Sigmoid colon (tissue), 3 donors: ENCODE measurements at regions not wholly inside any gene's neighbourhood (a gene's known extent, or its start where the extent isn't known, plus 50 kb on each side); places are given as distances from the start of the nearest gene placed in this dataset.

Source experiments
- POLR2A ChIP-seq, 2 donors: fragments of 450-650 bp; IDR thresholded peaks; one replicate each; pipeline ENCODE4 v1.6.1; 2016; ENCODE audit warnings: antibody characterized with exemption in 2 of 2, mild to moderate bottlenecking in 2 of 2, moderate library complexity in 2 of 2
- TF ChIP-seq, protein P1 (sequence below), 4 experiments: fragments of 450-650 bp in 3 of 4; fragments of 200-600 bp in 1 of 4; IDR thresholded peaks; one replicate each; pipeline ENCODE4 v1.5.1; 2016 to 2019; ENCODE audit warnings: antibody characterized with exemption in 4 of 4, mild to moderate bottlenecking in 3 of 4, moderate library complexity in 2 of 4

DNA sequence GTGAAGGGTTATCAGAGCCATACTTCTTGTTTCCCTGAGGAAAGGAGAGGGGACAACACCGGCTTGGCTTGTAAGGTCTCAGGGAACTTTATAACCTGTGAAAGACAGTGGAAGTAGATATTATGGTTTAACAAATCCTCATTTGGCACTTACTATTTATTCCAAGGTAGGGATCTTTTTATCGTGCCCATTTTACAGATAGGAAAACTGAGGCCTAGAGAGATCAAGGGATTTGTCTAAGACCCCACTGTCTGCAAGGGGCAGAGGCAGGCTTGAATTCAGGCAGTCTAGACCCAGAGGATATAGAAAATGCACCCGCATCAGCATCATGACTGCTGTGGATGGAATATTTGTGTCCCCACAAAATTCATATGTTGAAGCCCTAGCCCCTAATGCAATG is 118.4 kb upstream of the CST7 start:
- TF ChIP-seq, protein P1, sequence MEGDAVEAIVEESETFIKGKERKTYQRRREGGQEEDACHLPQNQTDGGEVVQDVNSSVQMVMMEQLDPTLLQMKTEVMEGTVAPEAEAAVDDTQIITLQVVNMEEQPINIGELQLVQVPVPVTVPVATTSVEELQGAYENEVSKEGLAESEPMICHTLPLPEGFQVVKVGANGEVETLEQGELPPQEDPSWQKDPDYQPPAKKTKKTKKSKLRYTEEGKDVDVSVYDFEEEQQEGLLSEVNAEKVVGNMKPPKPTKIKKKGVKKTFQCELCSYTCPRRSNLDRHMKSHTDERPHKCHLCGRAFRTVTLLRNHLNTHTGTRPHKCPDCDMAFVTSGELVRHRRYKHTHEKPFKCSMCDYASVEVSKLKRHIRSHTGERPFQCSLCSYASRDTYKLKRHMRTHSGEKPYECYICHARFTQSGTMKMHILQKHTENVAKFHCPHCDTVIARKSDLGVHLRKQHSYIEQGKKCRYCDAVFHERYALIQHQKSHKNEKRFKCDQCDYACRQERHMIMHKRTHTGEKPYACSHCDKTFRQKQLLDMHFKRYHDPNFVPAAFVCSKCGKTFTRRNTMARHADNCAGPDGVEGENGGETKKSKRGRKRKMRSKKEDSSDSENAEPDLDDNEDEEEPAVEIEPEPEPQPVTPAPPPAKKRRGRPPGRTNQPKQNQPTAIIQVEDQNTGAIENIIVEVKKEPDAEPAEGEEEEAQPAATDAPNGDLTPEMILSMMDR (IDR thresholded peaks at IDR 0.05), result no peak
- TF ChIP-seq POLR2A (IDR thresholded peaks at IDR 0.05), result no peak
